Liver (tissue), 8 donors: ENCODE measurements at regions not wholly inside any gene's neighbourhood (a gene's known extent, or its start where the extent isn't known, plus 50 kb on each side); places are given as distances from the start of the nearest gene placed in this dataset.

Experiments used
- DNase-seq: peaks from one replicate; pipeline ENCODE4 v3.0.0-alpha.2; 2017; ENCODE audit warnings: low spot score
- H3K27ac ChIP-seq, 2 donors: one replicate each; pipeline ENCODE4 v1.7.0; 2013; ENCODE audit warnings: inconsistent platforms in 2 of 2, low read length in 2 of 2, control low read depth in 1 of 2, low read depth in 1 of 2, mild to moderate bottlenecking in 1 of 2
- H3K27me3 ChIP-seq, 4 donors: one replicate each; pipeline versions ENCODE4 v1.6.1 to v1.7.0; 2013; ENCODE audit warnings: low read length in 3 of 4, inconsistent platforms in 1 of 4, mild to moderate bottlenecking in 1 of 4, moderate library complexity in 1 of 4; ENCODE audit not compliant: control insufficient read depth in 4 of 4, insufficient read depth in 4 of 4
- H3K36me3 ChIP-seq, 4 donors: one replicate each; pipeline versions ENCODE4 v1.6.1 to v1.7.0; 2013; ENCODE audit warnings: low read length in 3 of 4, mild to moderate bottlenecking in 3 of 4, low read depth in 1 of 4, moderate library complexity in 1 of 4; ENCODE audit not compliant: control insufficient read depth in 4 of 4, insufficient read depth in 3 of 4
- H3K4me1 ChIP-seq, 4 donors: one replicate each; pipeline versions ENCODE4 v1.6.1 to v1.7.0; 2013; ENCODE audit warnings: low read length in 3 of 4, mild to moderate bottlenecking in 3 of 4, moderate library complexity in 1 of 4; ENCODE audit not compliant: control insufficient read depth in 4 of 4, insufficient read depth in 4 of 4
- H3K4me3 ChIP-seq, 3 donors: one replicate each; pipeline versions ENCODE4 v1.6.1 to v1.7.0; 2013; ENCODE audit warnings: low read length in 3 of 3, control low read depth in 1 of 3, low read depth in 1 of 3, mild to moderate bottlenecking in 1 of 3
- H3K9ac ChIP-seq, 2 donors: one replicate each; pipeline ENCODE4 v1.7.0; 2013; ENCODE audit warnings: low read length in 2 of 2, mild to moderate bottlenecking in 2 of 2, moderate library complexity in 2 of 2, control low read depth in 1 of 2, low read depth in 1 of 2
- H3K9me3 ChIP-seq, 4 donors: one replicate each; pipeline versions ENCODE4 v1.6.1 to v1.7.0; 2013; ENCODE audit warnings: low read length in 3 of 4; ENCODE audit not compliant: control insufficient read depth in 4 of 4
- CTCF ChIP-seq: fragments of 150-350 bp; IDR thresholded peaks from 2 replicates; pipeline ENCODE4 v1.5.1; 2017; ENCODE audit warnings: improper control_type of control experiment, low read depth, low read length; ENCODE audit not compliant: missing input control
- EGR1 ChIP-seq, 2 donors: IDR thresholded peaks; 2 replicates each; pipeline ENCODE4 v1.6.1; 2016 to 2018; ENCODE audit warnings: antibody characterized with exemption in 2 of 2, low read depth in 2 of 2
- FOXA1 ChIP-seq: IDR thresholded peaks from 2 replicates; pipeline ENCODE4 v1.6.1; 2016; ENCODE audit warnings: antibody characterized with exemption
- FOXA2 ChIP-seq: IDR thresholded peaks from 2 replicates; pipeline ENCODE4 v1.6.1; 2016; ENCODE audit warnings: antibody characterized with exemption
- GABPA ChIP-seq, 2 donors: IDR thresholded peaks in 1 of 2; conservative IDR thresholded peaks in 1 of 2; 2 replicates each; pipeline ENCODE4 v1.6.1; 2016; ENCODE audit warnings: antibody characterized with exemption in 2 of 2, mild to moderate bottlenecking in 1 of 2, moderate library complexity in 1 of 2
- HNF4A ChIP-seq, 2 donors: conservative IDR thresholded peaks; 2 replicates each; pipeline ENCODE4 v1.6.1; 2016; ENCODE audit warnings: antibody characterized with exemption in 2 of 2, mild to moderate bottlenecking in 2 of 2
- HNF4G ChIP-seq: IDR thresholded peaks from 2 replicates; pipeline ENCODE4 v1.6.1; 2016; ENCODE audit warnings: antibody characterized with exemption
- JUND ChIP-seq, 2 donors: IDR thresholded peaks; 2 replicates each; pipeline ENCODE4 v1.6.1; 2016; ENCODE audit warnings: antibody characterized with exemption in 2 of 2
- MAX ChIP-seq: IDR thresholded peaks from 2 replicates; pipeline ENCODE4 v1.6.1; 2016; ENCODE audit warnings: antibody characterized with exemption
- NR2F2 ChIP-seq: IDR thresholded peaks from 2 replicates; pipeline ENCODE4 v1.6.1; 2016; ENCODE audit warnings: antibody characterized with exemption
- RAD21 ChIP-seq, 2 donors: IDR thresholded peaks; 2 replicates each; pipeline ENCODE4 v1.6.1; 2016; ENCODE audit warnings: antibody characterized with exemption in 2 of 2, mild to moderate bottlenecking in 2 of 2
- REST ChIP-seq: IDR thresholded peaks from 2 replicates; pipeline ENCODE4 v1.6.1; 2016; ENCODE audit warnings: antibody characterized with exemption, mild to moderate bottlenecking
- RXRA ChIP-seq, 2 donors: IDR thresholded peaks; 2 replicates each; pipeline ENCODE4 v1.6.1; 2017 to 2018; ENCODE audit warnings: antibody characterized with exemption in 2 of 2, mild to moderate bottlenecking in 1 of 2
- SP1 ChIP-seq: IDR thresholded peaks from 2 replicates; pipeline ENCODE4 v1.6.1; 2018; ENCODE audit warnings: antibody characterized with exemption, mild to moderate bottlenecking
- TAF1 ChIP-seq: conservative IDR thresholded peaks from 2 replicates; pipeline ENCODE4 v1.6.1; 2016; ENCODE audit warnings: antibody characterized with exemption, mild to moderate bottlenecking
- YY1 ChIP-seq: IDR thresholded peaks from 2 replicates; pipeline ENCODE4 v1.6.1; 2016; ENCODE audit warnings: antibody characterized with exemption, mild to moderate bottlenecking
- WGBS: extraction: QIAGEN DNeasy Blood & Tissue Kit; methylation state at CpG from one replicate; pipeline ENCODE4 v1.1.7; 2013; 5-methylcytosine and 5-hydroxymethylcytosine counted together
- TF ChIP-seq, protein P1 (sequence below): IDR thresholded peaks from 2 replicates; pipeline ENCODE4 v1.6.1; 2016; ENCODE audit warnings: antibody characterized with exemption
- TF ChIP-seq, protein P2 (sequence below): IDR thresholded peaks from 2 replicates; pipeline ENCODE4 v1.6.1; 2016; ENCODE audit warnings: antibody characterized with exemption
- donor health status: healthy.
- donor health status: healthy.
- donor health status: healthy.
- donor health status: healthy.
- donor health status: healthy.

DNA sequence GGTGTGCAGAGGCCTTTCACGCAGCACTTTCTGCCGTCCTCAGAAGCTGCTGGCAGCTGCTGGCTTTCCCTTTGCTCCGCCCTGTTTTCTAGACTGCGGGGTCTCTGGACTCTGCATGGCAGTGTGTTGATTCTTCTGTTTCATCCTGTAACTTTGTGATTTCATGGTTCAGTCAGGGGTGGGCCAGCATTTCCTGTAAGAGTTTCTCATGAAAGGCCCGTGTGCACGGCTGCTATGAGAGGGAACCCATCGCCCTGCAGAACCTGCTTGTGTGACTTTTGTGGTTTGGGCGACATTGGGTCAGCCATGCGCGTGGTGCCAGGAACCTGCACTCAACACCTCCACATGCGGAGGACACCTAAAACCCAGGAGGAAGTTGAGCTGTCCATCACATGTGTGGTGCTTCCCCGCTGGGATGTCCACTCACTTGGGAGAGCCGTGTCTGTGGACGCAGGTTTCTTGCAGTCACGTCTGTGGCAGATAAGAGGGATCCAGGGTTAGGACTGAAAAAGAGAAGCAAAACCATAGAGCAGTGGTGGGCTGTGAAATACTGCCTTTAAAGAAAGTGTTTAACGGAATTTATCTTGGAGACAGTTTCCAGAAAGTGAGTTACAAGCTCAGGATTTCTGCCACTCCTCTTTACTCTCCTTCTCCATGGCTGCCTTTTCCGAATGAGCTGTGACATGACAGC lies 167.3 kb upstream of the ALKAL2 start:
- Histone ChIP-seq H3K4me1 (no peaks in the 10 kb centered on the region), H3K4me3 (no peak overlapping the region), H3K9ac (no peak overlapping the region), H3K27me3 (peaks cover 0 to 5% (median 1%) of the 10 kb centered on the region in 4 donors), H3K27ac (no peak overlapping the region), H3K9me3 (no peaks in the 10 kb centered on the region), H3K36me3 (no peaks in the 10 kb centered on the region)
- TF ChIP-seq GABPA (IDR thresholded peaks at IDR 0.05 in 1 of 2, conservative IDR thresholded peaks at IDR 0.05 in 1 of 2), result no peak
- TF ChIP-seq TAF1, result no peak
- TF ChIP-seq FOXA1, result no peak
- no peak for TF ChIP-seq RAD21 (IDR thresholded peaks at IDR 0.05)
- TF ChIP-seq REST, result no peak
- no peak for TF ChIP-seq EGR1 (IDR thresholded peaks at IDR 0.05; ENCODE audit: low read depth in 2 of 2)
- TF ChIP-seq CTCF, result no peak
- no peak for TF ChIP-seq SP1
- TF ChIP-seq JUND (IDR thresholded peaks at IDR 0.05), result no peak
- TF ChIP-seq FOXA2, result no peak
- TF ChIP-seq, protein P1, sequence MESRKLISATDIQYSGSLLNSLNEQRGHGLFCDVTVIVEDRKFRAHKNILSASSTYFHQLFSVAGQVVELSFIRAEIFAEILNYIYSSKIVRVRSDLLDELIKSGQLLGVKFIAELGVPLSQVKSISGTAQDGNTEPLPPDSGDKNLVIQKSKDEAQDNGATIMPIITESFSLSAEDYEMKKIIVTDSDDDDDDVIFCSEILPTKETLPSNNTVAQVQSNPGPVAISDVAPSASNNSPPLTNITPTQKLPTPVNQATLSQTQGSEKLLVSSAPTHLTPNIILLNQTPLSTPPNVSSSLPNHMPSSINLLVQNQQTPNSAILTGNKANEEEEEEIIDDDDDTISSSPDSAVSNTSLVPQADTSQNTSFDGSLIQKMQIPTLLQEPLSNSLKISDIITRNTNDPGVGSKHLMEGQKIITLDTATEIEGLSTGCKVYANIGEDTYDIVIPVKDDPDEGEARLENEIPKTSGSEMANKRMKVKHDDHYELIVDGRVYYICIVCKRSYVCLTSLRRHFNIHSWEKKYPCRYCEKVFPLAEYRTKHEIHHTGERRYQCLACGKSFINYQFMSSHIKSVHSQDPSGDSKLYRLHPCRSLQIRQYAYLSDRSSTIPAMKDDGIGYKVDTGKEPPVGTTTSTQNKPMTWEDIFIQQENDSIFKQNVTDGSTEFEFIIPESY, result no peak
- TF ChIP-seq RXRA (IDR thresholded peaks at IDR 0.05), result no peak
- TF ChIP-seq HNF4A (conservative IDR thresholded peaks at IDR 0.05), result no peak
- no peak for TF ChIP-seq YY1
- TF ChIP-seq HNF4G, result no peak
- TF ChIP-seq, protein P2, sequence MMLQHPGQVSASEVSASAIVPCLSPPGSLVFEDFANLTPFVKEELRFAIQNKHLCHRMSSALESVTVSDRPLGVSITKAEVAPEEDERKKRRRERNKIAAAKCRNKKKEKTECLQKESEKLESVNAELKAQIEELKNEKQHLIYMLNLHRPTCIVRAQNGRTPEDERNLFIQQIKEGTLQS, result no peak
- WGBS, result 75% methylated on average over 17 of the region's 17 CpGs
- DNase-seq, result no peak

- no peak overlapping the region for H3K4me3 ChIP-seq
- H3K36me3 ChIP-seq, result no peaks in the 10 kb centered on the region
- no peak overlapping the region for H3K9ac ChIP-seq
- no peak overlapping the region for H3K27ac ChIP-seq
- H3K27me3 ChIP-seq, result peaks cover 0 to 5% (median 1%) of the 10 kb centered on the region in 4 donors
- no peak for DNase-seq
- WGBS, result 83% methylated on average over 11 of the region's 11 CpGs
- H3K9me3 ChIP-seq, result no peaks in the 10 kb centered on the region
- TF ChIP-seq MAX (no peak), YY1 (no peak), NR2F2 (no peak), HNF4A (conservative IDR thresholded peaks at IDR 0.05) (no peak), RXRA (IDR thresholded peaks at IDR 0.05) (no peak)
- no peaks in the 10 kb centered on the region for H3K4me1 ChIP-seq
Observed at GRCh38 chr2:453132-453531, 165.2 kb upstream of the ALKAL2 start.
